OCI-LY7 (cell line): ENCODE measurements at regions not wholly inside any gene's neighbourhood (a gene's known extent, or its start where the extent isn't known, plus 50 kb on each side); places are given as distances from the start of the nearest gene placed in this dataset.

Source experiments
- BruUV-seq: library from RNA; stranded (reverse); fragments of 400-500 nt; replicated peaks from 2 replicates; lab custom pipeline; 2021; lab: Mats Ljungman, UMichigan
- CTCF ChIA-PET: fragments of 300-600 bp; sonication (Branson Sonifier 250); formaldehyde crosslinking; loops from one replicate; lab custom pipeline; 2022; ENCODE audit warnings: antibody characterized with exemption; ENCODE audit not compliant: unreplicated experiment; lab: Charles Lee
- POLR2A ChIA-PET: fragments of 300-600 bp; sonication (Branson Sonifier 250); formaldehyde crosslinking; loops from one replicate; lab custom pipeline; 2022; ENCODE audit warnings: antibody characterized with exemption; lab: Charles Lee
- DNase-seq: peaks from one replicate; pipeline ENCODE4 v3.0.0-alpha.2; 2015; ENCODE audit warnings: low spot score
- H2AFZ ChIP-seq: fragments of 200-600 bp; sonication (generic), shearing (Covaris generic); 2 replicates; pipeline ENCODE4 v1.6.1; 2014; ENCODE audit warnings: mild to moderate bottlenecking, antibody characterized with exemption, low read length, moderate library complexity
- H3K27ac ChIP-seq: fragments of 200-600 bp; sonication (generic); 2 replicates; pipeline ENCODE4 v1.5.1; 2014; ENCODE audit warnings: mixed run types, low read depth, mild to moderate bottlenecking, moderate library complexity, low read length, inconsistent platforms; ENCODE audit not compliant: poor library complexity, severe bottlenecking
- H3K36me3 ChIP-seq: fragments of 200-600 bp; sonication (generic); 2 replicates; pipeline ENCODE4 v1.6.1; 2014; ENCODE audit warnings: mild to moderate bottlenecking, antibody characterized with exemption, low read length, moderate library complexity, mixed read lengths; ENCODE audit not compliant: insufficient read depth
- H3K4me1 ChIP-seq: fragments of 200-600 bp; sonication (generic); 2 replicates; pipeline ENCODE4 v1.5.1; 2014; ENCODE audit warnings: mild to moderate bottlenecking, low read length; ENCODE audit not compliant: insufficient read depth, poor library complexity, severe bottlenecking
- H3K4me2 ChIP-seq: fragments of 200-600 bp; sonication (generic); 2 replicates; pipeline ENCODE4 v1.6.1; 2014; ENCODE audit warnings: mild to moderate bottlenecking, low read length
- H3K4me3 ChIP-seq: fragments of 200-600 bp; sonication (generic); 2 replicates; pipeline ENCODE4 v1.5.1; 2014; ENCODE audit warnings: mild to moderate bottlenecking, low read depth, low read length; ENCODE audit not compliant: poor library complexity, severe bottlenecking
- H3K79me2 ChIP-seq: fragments of 200-600 bp; sonication (generic); 2 replicates; pipeline ENCODE4 v1.6.1; 2016; ENCODE audit warnings: low read depth, mild to moderate bottlenecking, low read length, moderate library complexity, mixed read lengths; ENCODE audit not compliant: insufficient read depth
- H3K9me2 ChIP-seq: fragments of 200-600 bp; sonication (generic); 2 replicates; pipeline ENCODE4 v1.6.1; 2016; ENCODE audit warnings: mild to moderate bottlenecking, low read length, mixed read lengths; ENCODE audit not compliant: insufficient read depth
- H3K9me3 ChIP-seq: fragments of 200-600 bp; sonication (generic); 2 replicates; pipeline ENCODE4 v1.6.1; 2014; ENCODE audit warnings: mild to moderate bottlenecking, mixed run types, low read length, mixed read lengths
- H4K20me1 ChIP-seq: fragments of 200-600 bp; sonication (generic); 2 replicates; pipeline ENCODE4 v1.6.1; 2014; ENCODE audit warnings: mild to moderate bottlenecking, antibody characterized with exemption, low read length, moderate library complexity, mixed read lengths; ENCODE audit not compliant: insufficient read depth
- CTCF ChIP-seq: fragments of 200-600 bp; sonication (generic); conservative IDR thresholded peaks from 2 replicates; pipeline ENCODE4 v1.5.1; 2014; ENCODE audit warnings: mild to moderate bottlenecking, antibody characterized with exemption, low read length, moderate library complexity, mixed read lengths
- EZH2phosphoT487 ChIP-seq: fragments of 200-600 bp; sonication (generic); IDR thresholded peaks from 2 replicates; pipeline ENCODE4 v1.6.1; 2018; ENCODE audit warnings: low read depth, borderline replicate concordance, mild to moderate bottlenecking, mixed run types, antibody characterized with exemption, low read length, moderate library complexity, mixed read lengths
- intact Hi-C: fragments of 100-400 bp; cut with micrococcal nuclease; formaldehyde crosslinking; loops from one replicate; pipeline ENCODE4 v1.10.0; 2022; ENCODE audit not compliant: unreplicated experiment

DNA sequence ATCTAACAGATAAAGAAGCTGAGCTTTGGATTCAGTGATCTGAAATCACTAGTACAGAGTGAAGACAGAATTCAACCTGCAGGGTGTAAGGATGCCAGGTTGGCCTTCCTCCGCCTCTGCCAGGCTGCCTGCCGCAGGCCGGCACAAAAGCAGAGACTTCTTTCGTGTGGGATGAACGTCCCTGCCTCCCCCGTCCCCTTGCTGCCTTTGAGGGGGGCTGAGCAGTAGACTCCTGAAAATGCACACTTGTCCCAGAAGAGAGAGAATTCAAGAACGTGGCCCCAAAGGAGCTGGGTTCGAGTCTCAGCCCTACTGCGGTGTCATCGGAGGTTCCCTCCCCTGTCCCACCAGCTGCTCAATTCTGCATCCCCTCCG is 154.3 kb downstream of the BCL11B start:
- Histone ChIP-seq H3K4me2 (no peak overlapping the region), H3K9me3 (no peaks in the 10 kb centered on the region), H3K9me2 (no peaks in the 10 kb centered on the region), H2AFZ (no peak overlapping the region), H3K4me1 (no peaks in the 10 kb centered on the region), H3K4me3 (no peak overlapping the region), H3K79me2 (no peaks in the 10 kb centered on the region), H3K27ac (no peak overlapping the region), H3K36me3 (no peaks in the 10 kb centered on the region), H4K20me1 (no peaks in the 10 kb centered on the region)
- ChIA-PET CTCF (no interaction called here), POLR2A (no interaction called here)
- intact Hi-C loops: no loop called here
- BruUV-seq: no TSS peak
- DNase-seq: no peak
- TF ChIP-seq EZH2phosphoT487 (no peak), CTCF (no peak)

- Histone ChIP-seq H3K9me3 (no peaks in the 10 kb centered on the region), H3K27ac (no peak overlapping the region), H3K36me3 (no peaks in the 10 kb centered on the region), H3K79me2 (no peaks in the 10 kb centered on the region), H4K20me1 (no peaks in the 10 kb centered on the region), H3K4me3 (no peak overlapping the region), H2AFZ (no peak overlapping the region), H3K4me1 (no peaks in the 10 kb centered on the region), H3K4me2 (no peak overlapping the region), H3K9me2 (no peaks in the 10 kb centered on the region)
- no peak for TF ChIP-seq EZH2phosphoT487
- no peak for TF ChIP-seq CTCF
- intact Hi-C loops: no loop called here
- DNase-seq: no peak
- ChIA-PET CTCF (no interaction called here), POLR2A (interaction anchor here (0.6 kb wide), 1 partner anchor 143 kb away, joined by 3 read pairs; no protein-coding TSS in a partner anchor)
- no TSS peak for BruUV-seq
Observed at GRCh38 chr14:99118046-99118721, 153.8 kb downstream of the BCL11B start.

DNA sequence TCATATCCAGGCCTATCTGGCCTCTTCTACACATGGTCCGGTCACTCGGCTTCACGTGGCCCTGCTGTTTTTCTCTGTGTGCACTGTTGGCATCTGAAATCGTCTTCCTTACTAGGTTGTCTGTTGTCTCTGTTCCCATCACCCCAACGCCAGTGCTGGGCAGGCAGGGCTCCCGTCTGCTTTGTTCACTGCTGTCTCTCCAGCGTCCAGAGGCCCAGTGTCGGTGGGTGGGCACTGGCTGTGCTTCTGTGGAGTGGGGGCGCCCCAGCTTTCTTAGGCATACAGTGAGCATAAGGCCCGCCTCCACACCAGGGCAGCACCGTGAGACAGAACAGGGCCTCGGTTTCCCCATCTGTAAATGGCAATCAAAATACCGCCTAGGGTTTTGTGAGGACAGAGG is 153.1 kb downstream of the BCL11B start:
- DNase-seq: no peak
- ChIA-PET CTCF (no interaction called here), POLR2A (interaction anchor here (0.6 kb wide), 1 partner anchor 144 kb away, joined by 3 read pairs; no protein-coding TSS in a partner anchor)
- no peaks in the 10 kb centered on the region for H3K36me3 ChIP-seq
- H3K9me2 ChIP-seq: no peaks in the 10 kb centered on the region
- no TSS peak for BruUV-seq
- H3K4me2 ChIP-seq: no peak overlapping the region
- H3K4me3 ChIP-seq: no peak overlapping the region
- H3K27ac ChIP-seq: no peak overlapping the region
- no peaks in the 10 kb centered on the region for H4K20me1 ChIP-seq
- intact Hi-C loops: no loop called here
- no peaks in the 10 kb centered on the region for H3K9me3 ChIP-seq
- no peaks in the 10 kb centered on the region for H3K4me1 ChIP-seq
- no peak overlapping the region for H2AFZ ChIP-seq
- no peaks in the 10 kb centered on the region for H3K79me2 ChIP-seq
- no peak for TF ChIP-seq CTCF
- TF ChIP-seq EZH2phosphoT487: no peak
